GM21576 (cell line): ENCODE measurements at regions not wholly inside any gene's neighbourhood (a gene's known extent, or its start where the extent isn't known, plus 50 kb on each side); places are given as distances from the start of the nearest gene placed in this dataset.

Experiments used
- ATAC-seq: cut with Tn5 transposase; IDR thresholded peaks from one replicate; pipeline ENCODE4 v1.9.1; 2021; ENCODE audit warnings: mild to moderate bottlenecking, moderate library complexity; ENCODE audit not compliant: unreplicated experiment

- ATAC-seq, result no peak
Measured at GRCh38 chr2:15074319-15074718, 441.8 kb downstream of the LRATD1 start.

GRCh38 chr2:15074751-15075700, 442.5 kb downstream of the LRATD1 start:
- no peak for ATAC-seq

GRCh38 chr2:15076668-15077067, 444.2 kb downstream of the LRATD1 start:
- no peak for ATAC-seq

GRCh38 chr2:15081356-15081755, 448.8 kb downstream of the LRATD1 start:
- ATAC-seq, result no peak

GRCh38 chr2:15082105-15083058, 449.9 kb downstream of the LRATD1 start:
- ATAC-seq, result no peak

- ATAC-seq, result no peak
Measured at GRCh38 chr2:15084826-15085489, 452.4 kb downstream of the LRATD1 start.

- no peak for ATAC-seq
Measured at GRCh38 chr2:15092181-15092580, 459.7 kb downstream of the LRATD1 start.

GRCh38 chr2:15092691-15093090, 460.2 kb downstream of the LRATD1 start:
- ATAC-seq, result no peak

- ATAC-seq, result no peak
Measured at GRCh38 chr2:15094161-15094560, 461.6 kb downstream of the LRATD1 start.

- ATAC-seq, result no peak
Measured at GRCh38 chr2:15096873-15097272, 464.3 kb downstream of the NBAS start.

GRCh38 chr2:15107137-15107536, 454.0 kb downstream of the NBAS start:
- ATAC-seq, result no peak

- no peak for ATAC-seq
Measured at GRCh38 chr2:15111718-15112117, 449.4 kb downstream of the NBAS start.

- ATAC-seq, result no peak
Measured at GRCh38 chr2:15112216-15112615, 448.9 kb downstream of the NBAS start.

GRCh38 chr2:15115776-15116175, 445.4 kb downstream of the NBAS start:
- ATAC-seq, result no peak

GRCh38 chr2:15116830-15117229, 444.3 kb downstream of the NBAS start:
- no peak for ATAC-seq
